Stomach smooth muscle (tissue), 2 donors: ENCODE measurements at regions not wholly inside any gene's neighbourhood (a gene's known extent, or its start where the extent isn't known, plus 50 kb on each side); places are given as distances from the start of the nearest gene placed in this dataset.
"Not testable (repeated sequence)": the region's sequence is repeated elsewhere in the genome, so short reads cannot be mapped to it uniquely, and the experiment has no call there.

Experiments used
- H3K27ac ChIP-seq: one replicate; pipeline ENCODE4 v1.7.0; 2013; ENCODE audit warnings: mild to moderate bottlenecking, low read length, inconsistent platforms
- H3K27me3 ChIP-seq, 2 donors: one replicate each; pipeline ENCODE4 v1.7.0; 2013; ENCODE audit warnings: low read length in 2 of 2; ENCODE audit not compliant: insufficient read depth in 2 of 2, control insufficient read depth in 1 of 2
- H3K36me3 ChIP-seq, 2 donors: one replicate each; pipeline ENCODE4 v1.7.0; 2013; ENCODE audit warnings: low read length in 2 of 2; ENCODE audit not compliant: control insufficient read depth in 2 of 2, insufficient read depth in 2 of 2
- H3K4me1 ChIP-seq: one replicate; pipeline ENCODE4 v1.7.0; 2013; ENCODE audit warnings: low read length; ENCODE audit not compliant: control insufficient read depth, insufficient read depth
- H3K4me3 ChIP-seq, 2 donors: one replicate each; pipeline ENCODE4 v1.7.0; 2013; ENCODE audit warnings: low read length in 2 of 2
- H3K9ac ChIP-seq, 2 donors: one replicate each; pipeline ENCODE4 v1.7.0; 2013; ENCODE audit warnings: low read length in 2 of 2, mild to moderate bottlenecking in 1 of 2
- H3K9me3 ChIP-seq, 2 donors: one replicate each; pipeline ENCODE4 v1.7.0; 2013; ENCODE audit warnings: low read length in 2 of 2; ENCODE audit not compliant: control insufficient read depth in 2 of 2
- donor health status: healthy.
- donor health status: Pancreatic carcinoma.

DNA sequence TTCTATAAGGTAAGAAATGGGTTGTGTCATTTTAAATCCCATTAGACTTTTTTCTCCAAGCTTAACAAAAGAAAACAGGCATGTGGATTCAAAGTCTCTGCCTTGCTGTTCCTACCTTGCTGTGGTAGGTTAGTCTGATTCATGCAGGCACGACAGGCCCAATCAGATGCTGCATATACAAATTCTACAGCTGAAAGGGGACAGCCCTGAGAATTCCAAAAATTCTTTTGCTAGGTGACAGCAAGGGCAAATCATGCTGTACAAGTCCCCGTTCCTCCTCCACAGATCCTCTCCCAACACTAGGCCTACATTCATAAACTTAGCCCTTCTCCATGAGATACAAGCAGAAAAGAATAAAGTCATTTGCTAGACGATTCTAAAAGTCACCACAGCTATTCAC, 161.2 kb upstream of the THBS1 start:
- H3K36me3 ChIP-seq, result no peaks in the 10 kb centered on the region
- H3K4me1 ChIP-seq, result no peaks in the 10 kb centered on the region
- H3K27ac ChIP-seq, result no peak overlapping the region
- H3K9ac ChIP-seq, result no peak overlapping the region
- no peak overlapping the region for H3K4me3 ChIP-seq
- no peaks in the 10 kb centered on the region for H3K27me3 ChIP-seq
- H3K9me3 ChIP-seq, result peaks cover 0 to 7% of the 10 kb centered on the region in 2 donors

DNA sequence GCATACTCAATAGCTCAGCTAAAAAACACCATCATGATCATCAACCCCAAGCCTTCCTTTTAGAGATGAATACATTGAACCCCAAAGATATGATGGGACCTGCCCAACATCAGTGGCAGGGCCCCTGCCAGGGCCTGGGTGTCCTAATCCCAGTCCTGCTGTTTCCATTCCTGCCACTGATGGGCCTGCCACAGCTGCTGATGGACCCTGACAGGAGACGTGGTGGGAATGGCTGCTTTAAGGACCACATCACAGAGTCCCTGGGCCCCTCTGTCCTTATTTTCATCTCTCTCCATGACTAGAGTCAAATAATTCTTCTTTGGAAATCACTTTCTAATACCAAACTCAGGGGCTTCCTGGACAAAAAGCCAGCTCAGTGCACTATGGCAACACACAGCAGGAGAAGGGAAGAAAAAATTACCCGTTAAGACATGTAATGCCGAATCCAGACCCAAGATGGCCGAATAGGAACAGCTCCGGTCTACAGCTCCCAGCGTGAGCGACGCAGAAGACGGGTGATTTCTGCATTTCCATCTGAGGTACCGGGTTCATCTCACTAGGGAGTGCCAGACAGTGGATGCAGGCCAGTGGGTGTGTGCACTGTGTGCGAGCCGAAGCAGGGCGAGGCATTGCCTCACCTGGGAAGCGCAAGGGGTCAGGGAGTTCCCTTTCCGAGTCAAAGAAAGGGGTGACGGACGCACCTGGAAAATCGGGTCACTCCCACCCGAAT, 160.6 kb upstream of the THBS1 start:
- H3K27me3 ChIP-seq, H3K36me3 ChIP-seq, H3K4me1 ChIP-seq, H3K27ac ChIP-seq, H3K4me3 ChIP-seq, H3K9me3 ChIP-seq, H3K9ac ChIP-seq: not testable (repeated sequence)

GRCh38 chr15:39420853-39421192, 160.1 kb upstream of the THBS1 start:
- H3K4me3 ChIP-seq, H3K36me3 ChIP-seq, H3K27me3 ChIP-seq, H3K9me3 ChIP-seq, H3K27ac ChIP-seq, H3K4me1 ChIP-seq, H3K9ac ChIP-seq: not testable (repeated sequence)

DNA sequence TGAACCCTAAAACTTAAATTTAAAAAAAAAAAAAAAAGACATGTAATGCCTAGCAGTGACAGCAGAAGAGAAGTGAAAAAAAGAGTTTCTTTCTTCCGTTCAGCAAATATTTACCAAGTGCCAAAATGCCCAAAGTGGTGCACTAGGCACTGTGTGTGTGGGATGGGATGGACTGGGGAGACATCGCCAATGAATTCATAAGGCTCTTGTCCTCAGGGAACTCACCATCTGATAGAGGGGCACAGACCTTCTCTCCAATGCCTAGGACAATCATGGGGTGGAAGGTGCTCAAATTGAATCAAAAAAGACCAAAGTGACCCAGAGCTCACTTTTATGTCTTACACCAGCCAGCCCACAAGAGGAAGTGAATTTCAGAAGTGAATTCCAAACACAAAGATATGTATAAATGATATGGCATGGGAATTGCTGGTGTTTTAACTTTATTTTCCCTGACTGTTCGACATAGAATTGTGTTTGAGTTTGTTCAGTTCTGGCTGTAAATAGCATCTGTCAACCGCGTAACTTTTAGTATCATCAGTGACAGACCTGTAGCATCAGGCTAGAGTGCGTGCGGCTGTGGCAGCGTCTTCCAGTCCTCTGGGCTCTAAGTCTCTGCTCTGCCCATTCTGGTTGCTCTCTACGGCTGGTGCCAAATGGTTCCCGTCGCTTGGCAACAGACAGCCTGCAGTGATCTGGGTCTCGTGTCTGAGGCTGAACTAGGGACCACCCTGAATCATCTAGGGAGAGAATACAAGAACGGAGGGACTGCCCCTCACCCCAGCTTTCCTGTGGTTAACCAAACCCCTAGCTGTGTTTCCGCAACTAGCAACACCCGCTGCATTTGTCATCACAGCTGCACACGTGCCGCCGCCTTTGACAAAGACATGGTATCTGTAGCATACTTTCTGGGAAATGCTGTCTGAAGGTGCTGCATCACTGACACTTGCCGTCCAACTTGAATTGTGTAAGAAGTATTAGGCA, 154.0 kb upstream of the THBS1 start:
- peaks cover 17% of the 10 kb centered on the region for H3K4me1 ChIP-seq
- no peaks in the 10 kb centered on the region for H3K36me3 ChIP-seq
- H3K4me3 ChIP-seq, result peak overlapping the region; percentile 51 to 55
- peak overlapping the region; percentile 42 to 57 for H3K9ac ChIP-seq
- H3K9me3 ChIP-seq, result no peaks in the 10 kb centered on the region
- no peaks in the 10 kb centered on the region for H3K27me3 ChIP-seq
- H3K27ac ChIP-seq, result no peak overlapping the region

- Histone ChIP-seq H3K4me3 (peak overlapping the region in 1 of 2 donors; percentile 55), H3K4me1 (peaks cover 24% of the 10 kb centered on the region), H3K27ac (no peak overlapping the region)
Measured at GRCh38 chr15:39427705-39428104, 153.2 kb upstream of the THBS1 start.

GRCh38 chr15:39429898-39430357, 151.0 kb upstream of the THBS1 start:
- Histone ChIP-seq H3K27me3 (no peaks in the 10 kb centered on the region), H3K27ac (no peak overlapping the region), H3K36me3 (no peaks in the 10 kb centered on the region), H3K4me1 (peaks cover 38% of the 10 kb centered on the region), H3K9ac (no peak overlapping the region), H3K4me3 (no peak overlapping the region), H3K9me3 (no peaks in the 10 kb centered on the region)

More at GRCh38 chr15:39427705-39428104, 153.2 kb upstream of the THBS1 start:
- Histone ChIP-seq H3K9me3 (no peaks in the 10 kb centered on the region), H3K36me3 (no peaks in the 10 kb centered on the region), H3K27me3 (no peaks in the 10 kb centered on the region), H3K9ac (no peak overlapping the region)

DNA sequence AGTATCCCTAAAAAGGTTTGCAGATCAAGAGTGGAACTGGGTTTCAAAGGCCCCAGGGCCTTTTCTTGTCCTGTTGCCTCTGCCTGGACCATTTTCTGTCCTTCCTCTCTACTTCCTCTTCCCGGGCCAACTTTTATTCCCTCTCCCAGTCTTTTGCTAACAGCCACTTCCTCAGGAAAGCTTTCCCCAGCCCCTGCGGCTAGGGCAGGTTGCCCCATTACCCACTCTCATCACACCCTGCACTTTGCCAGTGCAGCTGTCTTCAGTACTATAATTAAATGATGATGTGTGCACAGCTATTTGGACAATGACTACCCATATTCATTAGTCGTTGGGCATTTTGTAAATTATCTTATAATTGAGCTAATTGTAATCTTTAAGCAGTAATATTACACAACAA, 150.5 kb upstream of the THBS1 start:
- H3K27ac ChIP-seq, result peak overlapping the region; percentile 18
- no peaks in the 10 kb centered on the region for H3K9me3 ChIP-seq
- no peak overlapping the region for H3K9ac ChIP-seq
- H3K27me3 ChIP-seq, result no peaks in the 10 kb centered on the region
- no peak overlapping the region for H3K4me3 ChIP-seq
- peaks cover 42% of the 10 kb centered on the region for H3K4me1 ChIP-seq
- H3K36me3 ChIP-seq, result no peaks in the 10 kb centered on the region

GRCh38 chr15:39431376-39431775, 149.5 kb upstream of the THBS1 start:
- no peaks in the 10 kb centered on the region for H3K9me3 ChIP-seq
- H3K9ac ChIP-seq, result no peak overlapping the region
- H3K4me1 ChIP-seq, result peaks cover 42% of the 10 kb centered on the region
- H3K27me3 ChIP-seq, result no peaks in the 10 kb centered on the region
- H3K4me3 ChIP-seq, result no peak overlapping the region
- H3K27ac ChIP-seq, result peak overlapping the region; percentile 85
- no peaks in the 10 kb centered on the region for H3K36me3 ChIP-seq

- no peak overlapping the region for H3K4me3 ChIP-seq
- peaks cover 39% of the 10 kb centered on the region for H3K4me1 ChIP-seq
- peak overlapping the region; percentile 85 for H3K27ac ChIP-seq
- no peaks in the 10 kb centered on the region for H3K27me3 ChIP-seq
- no peaks in the 10 kb centered on the region for H3K36me3 ChIP-seq
- no peaks in the 10 kb centered on the region for H3K9me3 ChIP-seq
- H3K9ac ChIP-seq, result no peak overlapping the region
Measured at GRCh38 chr15:39432026-39432425, 148.9 kb upstream of the THBS1 start.

GRCh38 chr15:39432912-39433348, 147.9 kb upstream of the THBS1 start:
- Histone ChIP-seq H3K36me3 (no peaks in the 10 kb centered on the region), H3K9me3 (no peaks in the 10 kb centered on the region), H3K27ac (peak overlapping the region; percentile 85), H3K4me3 (peak overlapping the region in 1 of 2 donors; percentile 29), H3K9ac (no peak overlapping the region), H3K4me1 (peaks cover 34% of the 10 kb centered on the region), H3K27me3 (no peaks in the 10 kb centered on the region)
